PC-3 (cell line): ENCODE measurements at regions not wholly inside any gene's neighbourhood (a gene's known extent, or its start where the extent isn't known, plus 50 kb on each side); places are given as distances from the start of the nearest gene placed in this dataset.

ENCODE experiments used
- ATAC-seq: fragments of 200-7000 bp; cut with Tn5 transposase; 2 replicates; pipeline ENCODE4 v1.9.1; 2020; ENCODE audit warnings: mild to moderate bottlenecking, moderate library complexity
- BruUV-seq: library from RNA; stranded (reverse); fragments of 400-500 nt; replicated peaks from 2 replicates; lab custom pipeline; 2021; lab: Mats Ljungman, UMichigan
- CTCF ChIA-PET: fragments of 300-600 bp; sonication (Branson Sonifier 250); formaldehyde crosslinking; loops from one replicate; lab custom pipeline; 2022; ENCODE audit warnings: antibody characterized with exemption; lab: Charles Lee
- POLR2A ChIA-PET: fragments of 300-600 bp; sonication (Branson Sonifier 250); formaldehyde crosslinking; loops from one replicate; lab custom pipeline; 2022; ENCODE audit warnings: antibody characterized with exemption; ENCODE audit not compliant: unreplicated experiment; lab: Charles Lee
- DNase-seq: peaks from one replicate; pipeline ENCODE4 v3.0.0-alpha.2; 2015
- H2AFZ ChIP-seq: fragments of 300-600 bp; sonication (generic); 2 replicates; pipeline ENCODE4 v1.6.0; 2016; ENCODE audit warnings: antibody characterized with exemption, low read length
- H3F3A ChIP-seq: fragments of 300-600 bp; sonication (generic); one replicate; pipeline ENCODE4 v1.6.0; 2017; ENCODE audit warnings: antibody characterized with exemption, low read length, control low read depth, mild to moderate bottlenecking; ENCODE audit not compliant: unreplicated experiment
- H3K27ac ChIP-seq: fragments of 300-600 bp; sonication (generic); 2 replicates; pipeline ENCODE4 v1.5.1; 2016; ENCODE audit warnings: mild to moderate bottlenecking, low read length
- H3K27me3 ChIP-seq: fragments of 300-600 bp; sonication (generic); 2 replicates; pipeline ENCODE4 v1.6.1; 2016; ENCODE audit warnings: low read length, mixed read lengths
- H3K36me3 ChIP-seq: fragments of 300-600 bp; sonication (generic); 2 replicates; pipeline ENCODE4 v1.6.1; 2016; ENCODE audit warnings: low read depth, mixed run types, low read length, mixed read lengths
- H3K4me1 ChIP-seq: fragments of 300-600 bp; sonication (generic); 2 replicates; pipeline ENCODE4 v1.5.1; 2016; ENCODE audit warnings: low read length; ENCODE audit not compliant: insufficient read depth
- H3K4me2 ChIP-seq: fragments of 300-600 bp; sonication (generic); 2 replicates; pipeline ENCODE4 v1.6.0; 2016; ENCODE audit warnings: low read length
- H3K4me3 ChIP-seq: fragments of 300-600 bp; sonication (generic); 2 replicates; pipeline ENCODE4 v1.5.1; 2016; ENCODE audit warnings: mild to moderate bottlenecking, low read length, mixed read lengths
- H3K79me2 ChIP-seq: fragments of 300-600 bp; sonication (generic); 2 replicates; pipeline ENCODE4 v1.6.1; 2017; ENCODE audit warnings: low read length, mixed read lengths
- H3K9ac ChIP-seq: fragments of 300-600 bp; sonication (generic); 2 replicates; pipeline ENCODE4 v1.6.0; 2016; ENCODE audit warnings: mild to moderate bottlenecking, low read length
- H3K9me2 ChIP-seq: fragments of 300-600 bp; sonication (generic); replicated peaks from 2 replicates; pipeline ENCODE4 v1.6.1; 2016; ENCODE audit warnings: mixed run types, low read length, mixed read lengths
- H3K9me3 ChIP-seq: fragments of 300-600 bp; sonication (generic); 2 replicates; pipeline ENCODE4 v1.6.1; 2016; ENCODE audit warnings: low read length, mixed read lengths
- H4K20me1 ChIP-seq: fragments of 300-600 bp; sonication (generic); 2 replicates; pipeline ENCODE4 v1.6.1; 2016; ENCODE audit warnings: low read length, mixed read lengths
- CTCF ChIP-seq: fragments of 300-600 bp; sonication (generic); conservative IDR thresholded peaks from 2 replicates; pipeline ENCODE4 v1.5.1; 2017; ENCODE audit warnings: antibody characterized with exemption, low read depth, mild to moderate bottlenecking, low read length
- EZH2 ChIP-seq: fragments of 300-600 bp; sonication (generic); IDR thresholded peaks from one replicate; pipeline ENCODE4 v1.6.1; 2017; ENCODE audit warnings: antibody characterized with exemption, mild to moderate bottlenecking, low read length; ENCODE audit not compliant: unreplicated experiment
- EZH2phosphoT487 ChIP-seq: fragments of 300-600 bp; sonication (generic); IDR thresholded peaks from 2 replicates; pipeline ENCODE4 v1.6.1; 2018; ENCODE audit warnings: mild to moderate bottlenecking, antibody characterized with exemption, low read length, borderline replicate concordance
- intact Hi-C: fragments of 100-400 bp; cut with micrococcal nuclease; formaldehyde crosslinking; loops from 2 replicates; pipeline ENCODE4 v1.9.0; 2023

- H3K79me2 ChIP-seq, result no peaks in the 10 kb centered on the region
- intact Hi-C loops, result no loop called here
- ChIA-PET POLR2A (no interaction called here), CTCF (no interaction called here)
- ATAC-seq (no peak), DNase-seq (no peak)
- no peaks in the 10 kb centered on the region for H3K36me3 ChIP-seq
- no peaks in the 10 kb centered on the region for H3K9me3 ChIP-seq
- TF ChIP-seq EZH2phosphoT487, result no peak
- TF ChIP-seq EZH2, result no peak
- TF ChIP-seq CTCF, result no peak
- no peaks in the 10 kb centered on the region for H3K9me2 ChIP-seq
- no peaks in the 10 kb centered on the region for H3K4me1 ChIP-seq
- H4K20me1 ChIP-seq, result no peaks in the 10 kb centered on the region
- no TSS peak for BruUV-seq
- H3K27ac ChIP-seq, result no peak overlapping the region
- no peak overlapping the region for H3K9ac ChIP-seq
- no peak overlapping the region for H3K4me2 ChIP-seq
- no peak overlapping the region for H3K4me3 ChIP-seq
- H3K27me3 ChIP-seq, result peaks cover 12% of the 10 kb centered on the region; the same call in 1 of the 2 replicates
- H3F3A ChIP-seq, result no peaks in the 10 kb centered on the region
- no peak overlapping the region for H2AFZ ChIP-seq
Measured at GRCh38 chr6:120993929-120994572, 340.2 kb downstream of the TBC1D32 start.

GRCh38 chr6:120992257-120992656 is 342.0 kb downstream of the TBC1D32 start:
- no peaks in the 10 kb centered on the region for H3K36me3 ChIP-seq
- no peak overlapping the region for H2AFZ ChIP-seq
- no peak overlapping the region for H3K4me3 ChIP-seq
- H3F3A ChIP-seq, result no peaks in the 10 kb centered on the region
- intact Hi-C loops, result no loop called here
- TF ChIP-seq EZH2phosphoT487 (no peak), CTCF (no peak), EZH2 (no peak)
- H3K9ac ChIP-seq, result no peak overlapping the region
- ATAC-seq (no peak), DNase-seq (no peak)
- H3K4me2 ChIP-seq, result no peak overlapping the region
- ChIA-PET CTCF (no interaction called here), POLR2A (no interaction called here)
- peaks cover 12% of the 10 kb centered on the region; the same call in 1 of the 2 replicates for H3K27me3 ChIP-seq
- H3K9me2 ChIP-seq, result no peaks in the 10 kb centered on the region
- no peak overlapping the region for H3K27ac ChIP-seq
- H3K4me1 ChIP-seq, result no peaks in the 10 kb centered on the region
- no TSS peak for BruUV-seq
- H3K9me3 ChIP-seq, result no peaks in the 10 kb centered on the region
- no peaks in the 10 kb centered on the region for H4K20me1 ChIP-seq
- no peaks in the 10 kb centered on the region for H3K79me2 ChIP-seq

GRCh38 chr6:120990866-120991265 is 343.4 kb downstream of the TBC1D32 start:
- no peaks in the 10 kb centered on the region for H3K36me3 ChIP-seq
- CTCF ChIA-PET, result no interaction called here

More at GRCh38 chr6:120990866-120991265, 343.4 kb downstream of the TBC1D32 start:
- Histone ChIP-seq H3K9me3 (no peaks in the 10 kb centered on the region), H3F3A (no peaks in the 10 kb centered on the region), H3K27ac (no peak overlapping the region), H3K4me1 (no peaks in the 10 kb centered on the region), H3K4me3 (no peak overlapping the region), H3K27me3 (peaks cover 12% of the 10 kb centered on the region; the same call in 1 of the 2 replicates), H3K9me2 (no peaks in the 10 kb centered on the region), H3K9ac (no peak overlapping the region), H4K20me1 (no peaks in the 10 kb centered on the region), H3K4me2 (no peak overlapping the region), H2AFZ (no peak overlapping the region), H3K79me2 (no peaks in the 10 kb centered on the region)
- POLR2A ChIA-PET, result no interaction called here
- DNase-seq, result no peak
- TF ChIP-seq EZH2phosphoT487, result no peak
- no peak for TF ChIP-seq EZH2
- TF ChIP-seq CTCF, result no peak
- BruUV-seq, result no TSS peak
- no peak for ATAC-seq
- intact Hi-C loops, result no loop called here
